GM19239 (cell line): ENCODE measurements at regions not wholly inside any gene's neighbourhood (a gene's known extent, or its start where the extent isn't known, plus 50 kb on each side); places are given as distances from the start of the nearest gene placed in this dataset.
"Not testable (repeated sequence)": the region's sequence is repeated elsewhere in the genome, so short reads cannot be mapped to it uniquely, and the experiment has no call there.

Experiments used
- DNase-seq: peaks from one replicate; pipeline ENCODE4 v3.0.0; 2011; ENCODE audit warnings: low spot score; ENCODE audit not compliant: insufficient read length
- FAIRE-seq: peaks from 2 replicates; lab custom pipeline; 2011; peaks lifted over from hg19 to GRCh38; lab: Jason Lieb, UNC

DNA sequence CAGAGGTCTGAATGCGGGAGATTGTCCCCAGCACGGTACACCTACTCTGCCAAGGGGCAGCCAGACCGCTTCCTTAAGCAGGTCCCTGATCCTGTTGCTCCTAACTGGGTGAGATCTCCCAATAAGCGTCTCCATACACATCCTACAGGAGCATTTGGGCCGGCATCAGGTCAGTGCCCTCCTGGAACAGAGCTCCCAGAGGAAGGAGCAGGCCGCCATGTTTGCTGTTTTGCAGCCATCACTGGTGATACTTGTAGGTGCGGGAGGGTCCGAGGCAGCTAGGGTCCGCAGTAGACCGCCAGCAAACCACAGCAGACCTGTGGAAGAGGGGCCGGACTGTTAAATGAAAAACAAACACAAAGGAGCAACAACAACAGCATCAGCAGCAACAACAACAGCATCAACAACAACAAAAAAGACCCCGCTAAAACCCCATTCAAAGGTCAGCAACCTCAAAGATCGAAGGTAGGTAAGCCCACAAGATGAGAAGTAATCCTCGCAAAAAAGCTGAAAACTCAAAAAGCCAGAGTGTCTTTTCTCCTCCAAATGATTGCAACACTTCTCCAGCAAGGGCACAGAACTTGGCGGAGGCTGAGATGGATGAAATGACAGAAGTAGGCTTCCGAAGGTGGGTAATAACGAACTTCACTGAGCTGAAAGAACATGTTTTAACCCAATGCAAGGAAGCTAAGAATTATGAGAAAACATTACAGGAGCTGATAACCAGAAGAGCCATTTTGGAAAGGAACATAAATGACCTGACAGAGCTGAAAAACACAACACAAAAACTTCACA lies 79.0 kb upstream of the CDH7 start:
- FAIRE-seq (no peak), DNase-seq (no peak)

DNA sequence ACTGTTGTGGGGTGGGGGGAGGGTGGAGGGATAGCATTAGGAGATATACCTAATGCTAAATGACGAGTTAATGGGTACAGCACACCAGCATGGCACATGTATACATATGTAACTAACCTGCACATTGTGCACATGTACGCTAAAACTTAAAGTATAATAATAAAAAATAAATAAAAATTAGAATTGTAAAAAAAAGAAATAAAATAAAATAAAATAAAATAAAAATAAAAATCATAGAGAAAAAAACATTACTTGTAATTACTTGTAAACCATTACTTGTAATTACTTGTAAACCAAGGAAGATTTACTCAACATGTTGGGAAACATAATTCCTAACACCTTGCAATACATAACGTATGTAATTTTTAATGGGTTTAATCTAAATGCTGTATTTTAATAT lies 80.7 kb upstream of the CDH7 start:
- DNase-seq, FAIRE-seq: not testable (repeated sequence)

DNA sequence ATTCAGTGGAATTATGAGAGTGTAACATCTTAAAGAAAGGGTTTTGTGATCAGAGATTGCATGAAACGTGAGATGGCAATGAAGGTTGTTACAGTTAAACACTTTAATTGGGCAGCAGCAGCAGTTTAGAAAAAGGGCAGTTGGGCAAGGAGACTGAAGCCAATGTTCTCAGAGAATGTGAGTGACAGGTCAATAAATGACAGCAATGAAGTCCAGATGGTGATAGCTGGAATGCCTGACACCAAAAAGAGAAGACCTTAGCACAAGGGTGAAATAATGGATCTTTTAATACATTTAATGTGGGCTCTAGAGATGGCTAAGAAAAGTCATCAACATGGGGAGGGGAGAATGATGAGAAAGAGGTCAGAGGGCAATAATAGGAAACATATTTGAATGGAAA lies 89.4 kb upstream of the CDH7 start:
- DNase-seq (no peak), FAIRE-seq (no peak)

DNA sequence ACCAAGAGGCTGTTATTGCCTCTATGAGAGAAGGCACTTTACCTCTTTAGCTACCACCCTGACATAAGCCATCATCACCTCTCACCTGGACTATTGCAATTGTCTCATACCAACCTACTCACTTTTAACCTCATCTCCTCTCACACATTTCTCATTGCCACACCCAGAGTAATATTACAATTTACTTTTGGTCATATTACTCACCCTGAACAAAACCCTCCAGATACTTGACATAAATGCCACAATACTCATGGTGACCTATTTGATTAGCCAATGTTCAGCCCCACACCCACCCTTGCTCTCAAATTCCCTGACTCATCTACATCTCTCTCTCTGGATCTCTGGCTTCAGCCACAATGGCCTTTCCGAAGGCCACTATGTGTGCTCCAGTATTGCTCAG lies 90.9 kb upstream of the CDH7 start:
- FAIRE-seq (no peak), DNase-seq (no peak)

DNA sequence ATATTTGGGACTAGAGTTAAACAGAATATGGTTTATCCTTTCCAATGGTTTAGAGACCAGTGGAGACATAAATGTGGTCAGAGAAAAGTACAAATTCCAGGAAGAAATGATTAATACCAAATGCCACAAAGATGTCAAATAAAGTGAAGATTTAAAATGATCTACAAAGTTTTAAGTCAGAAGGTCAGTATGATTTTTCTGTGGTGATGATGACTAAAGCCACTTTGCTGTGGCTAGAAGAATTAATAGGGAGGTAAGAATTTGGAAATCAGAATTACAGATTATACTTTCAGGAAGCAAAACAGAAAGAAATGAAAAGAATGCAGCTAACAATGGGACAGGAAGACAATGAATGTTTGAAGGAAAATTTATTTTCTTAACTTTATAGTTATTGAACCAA lies 91.5 kb upstream of the CDH7 start:
- no peak for DNase-seq
- no peak for FAIRE-seq

DNA sequence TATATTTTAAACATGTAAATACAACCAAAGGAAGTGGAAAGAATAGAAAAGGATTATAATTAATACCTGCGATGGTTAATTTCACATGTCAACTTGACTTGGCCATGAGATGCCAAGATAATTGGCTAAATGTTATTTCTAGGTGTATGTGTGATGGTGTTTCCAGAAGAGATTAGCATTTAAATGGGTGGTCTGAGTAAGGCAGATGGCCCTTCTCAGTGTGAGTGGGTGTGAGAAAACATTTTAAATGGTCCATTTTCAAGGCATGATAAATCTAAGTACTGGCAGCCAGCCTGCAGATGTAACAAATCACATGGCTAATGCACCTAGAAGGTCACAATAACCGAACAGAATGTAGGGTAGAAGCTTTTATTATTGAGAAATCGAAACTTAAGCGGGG lies 99.6 kb upstream of the CDH7 start:
- DNase-seq: no peak
- FAIRE-seq: no peak

DNA sequence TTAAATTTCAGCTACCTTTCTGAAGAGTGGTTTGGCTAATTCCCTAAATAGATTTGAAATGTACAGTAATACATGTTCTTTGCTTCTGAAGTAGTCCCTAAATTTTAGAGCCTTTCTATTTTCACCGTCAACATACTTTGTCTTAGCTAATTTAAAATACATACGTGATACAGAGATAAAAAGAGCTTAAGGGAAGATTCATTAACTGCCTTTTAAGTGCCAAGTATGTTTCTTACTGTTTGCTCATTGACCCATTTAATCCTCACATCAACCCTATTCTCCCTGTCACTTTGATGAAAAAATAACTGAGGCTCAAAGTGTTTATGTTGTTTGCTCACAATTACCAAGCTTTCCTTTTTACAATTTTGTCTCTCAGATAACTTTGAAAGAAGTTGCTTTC lies 118.6 kb upstream of the CDH7 start:
- DNase-seq (no peak), FAIRE-seq (no peak)

DNA sequence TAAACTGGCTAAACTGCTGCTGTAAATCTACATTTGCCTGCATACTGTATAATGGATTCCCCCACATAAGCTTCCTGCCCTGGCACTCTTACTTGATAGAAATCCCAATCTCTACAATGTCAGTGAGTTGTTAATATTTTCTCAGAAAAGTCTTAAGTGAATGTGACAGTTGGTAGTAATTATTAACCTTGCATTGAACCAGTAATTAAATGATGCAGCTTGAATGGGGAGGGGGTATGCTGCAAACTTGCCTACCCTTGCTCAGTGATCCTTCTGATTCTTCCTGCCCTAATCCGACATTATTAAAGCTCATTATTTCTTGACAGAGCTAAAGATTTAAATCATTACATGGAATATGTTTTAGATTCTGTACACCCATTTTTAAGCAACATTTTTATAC lies 119.0 kb upstream of the CDH7 start:
- FAIRE-seq (no peak), DNase-seq (no peak)

DNA sequence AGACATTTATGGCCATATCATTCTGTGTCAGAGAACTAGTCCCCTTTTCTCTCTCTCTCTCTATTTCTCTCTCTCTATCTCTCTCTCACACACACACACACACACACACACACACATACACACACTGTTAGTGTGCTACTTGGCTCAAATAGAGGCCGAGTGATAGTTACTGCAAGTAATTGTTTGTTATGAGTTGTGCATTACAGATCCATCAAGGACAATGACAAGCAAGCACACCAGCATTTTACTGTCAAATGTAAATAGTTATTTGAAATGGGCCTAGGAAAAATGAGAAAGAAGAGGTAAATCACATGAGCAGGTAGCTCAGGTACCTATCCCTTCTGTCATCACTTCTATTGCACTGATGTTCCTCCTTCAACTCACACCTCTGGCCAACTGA lies 122.4 kb upstream of the CDH7 start:
- DNase-seq (no peak), FAIRE-seq (no peak)

DNA sequence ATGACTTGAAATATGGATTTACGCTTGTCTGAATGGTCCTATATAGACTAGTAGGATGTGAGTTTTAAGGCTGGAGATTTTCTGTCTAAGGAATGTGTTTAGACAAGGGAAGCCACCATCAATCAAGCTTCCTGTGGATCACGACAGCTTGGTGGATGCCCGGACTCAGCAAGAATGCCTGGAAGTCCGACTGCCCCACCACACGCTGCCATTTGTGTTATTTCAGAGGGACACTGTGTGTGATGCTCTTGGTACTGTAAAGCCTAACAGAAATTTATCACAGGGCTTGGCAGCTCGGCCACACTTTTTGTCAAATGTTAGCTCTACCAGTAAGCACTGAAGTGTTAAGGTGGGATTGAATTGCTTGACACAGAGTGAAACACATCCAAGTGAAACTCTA lies 127.1 kb upstream of the CDH7 start:
- no peak for FAIRE-seq

DNA sequence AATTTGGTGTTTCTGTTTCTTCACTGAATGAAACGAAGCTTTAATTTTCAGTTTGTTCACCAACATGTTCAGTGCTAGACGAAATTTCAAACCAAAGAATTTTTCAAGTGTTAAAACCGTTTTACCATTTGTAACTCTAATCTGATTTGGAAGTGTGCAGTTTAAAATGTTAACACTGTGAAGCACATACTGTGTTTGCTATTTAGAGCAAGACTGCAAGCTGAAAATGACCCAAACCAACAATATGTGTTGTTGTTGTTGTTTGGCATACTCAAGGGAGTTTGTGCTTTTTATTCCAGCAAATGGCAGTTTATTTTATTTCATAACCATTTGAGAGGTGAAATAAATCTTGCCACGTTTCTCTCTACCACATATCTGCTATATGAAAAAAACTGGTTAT lies 128.4 kb upstream of the CDH7 start:
- FAIRE-seq (no peak), DNase-seq (no peak)

More for the DNA sequence above, 127.1 kb upstream of the CDH7 start:
- DNase-seq: no peak

DNA sequence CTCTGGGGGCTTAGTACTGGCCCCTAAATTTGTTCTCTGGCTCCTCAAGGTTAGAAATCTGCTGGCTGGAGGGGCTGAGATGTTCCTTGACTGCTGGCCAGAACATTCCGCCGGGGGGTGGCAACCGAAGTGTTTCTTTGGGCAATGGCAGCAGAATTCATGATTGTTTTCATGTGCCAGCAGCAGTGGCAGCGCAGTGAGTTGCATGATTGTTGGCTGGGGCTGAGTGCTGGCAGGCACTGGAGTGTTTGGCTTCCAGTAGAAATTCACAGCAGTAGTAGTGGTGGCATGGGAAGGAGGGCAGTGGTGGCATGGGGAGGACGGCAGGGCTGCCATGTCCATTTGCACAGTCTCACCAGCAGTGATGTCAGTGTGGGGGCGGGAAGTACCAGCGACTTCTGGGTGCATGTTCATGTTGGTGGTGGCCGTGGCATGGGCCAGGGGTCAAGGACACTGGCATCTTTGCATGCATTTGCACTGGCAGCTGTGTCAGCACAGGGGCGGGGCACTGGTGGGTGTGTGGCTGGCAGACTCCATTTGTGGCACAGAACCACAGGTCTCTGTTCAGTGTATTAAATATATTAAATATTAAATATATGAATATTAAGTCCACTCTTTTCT lies 130.6 kb upstream of the CDH7 start:
- FAIRE-seq: no peak
- no peak for DNase-seq

DNA sequence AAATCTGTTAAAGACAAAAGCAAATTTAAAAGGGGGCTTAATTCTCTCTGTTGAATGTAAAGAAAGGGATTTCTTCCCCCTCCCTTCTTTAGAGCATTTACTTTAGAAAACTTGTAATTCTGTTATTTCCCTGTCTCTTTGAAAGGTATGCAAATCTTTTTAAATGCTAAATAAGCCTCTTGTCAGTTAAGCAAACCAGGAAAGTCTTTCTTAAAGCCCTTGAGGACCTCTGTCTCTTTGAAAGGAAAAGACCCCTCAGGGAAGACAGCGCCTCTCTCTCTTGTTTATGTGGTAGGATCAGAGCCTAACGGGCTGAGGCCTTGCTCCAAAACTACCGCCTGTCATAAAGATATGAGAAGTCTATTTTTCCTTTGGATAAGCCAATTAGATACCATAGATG lies 139.9 kb upstream of the CDH7 start:
- FAIRE-seq (no peak), DNase-seq (no peak)

DNA sequence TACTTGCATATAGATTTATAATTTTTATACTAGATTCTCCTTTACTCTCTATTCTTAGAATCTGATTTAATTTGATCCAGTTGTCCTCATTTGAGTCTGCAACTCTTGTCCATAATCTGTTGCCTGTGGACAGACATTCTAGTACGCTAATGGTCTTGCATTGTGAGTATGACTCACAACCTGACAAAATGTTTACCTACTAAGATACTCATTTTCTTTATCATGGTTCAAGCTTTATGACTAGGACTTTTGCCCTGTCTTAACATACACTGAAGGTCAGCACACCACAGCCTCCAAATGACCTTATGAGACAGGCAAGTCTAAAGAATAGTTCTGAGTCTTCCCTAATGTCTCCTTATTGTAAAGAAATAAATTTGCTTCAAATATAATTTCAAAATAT lies 142.3 kb upstream of the CDH7 start:
- DNase-seq: no peak
- no peak for FAIRE-seq

DNA sequence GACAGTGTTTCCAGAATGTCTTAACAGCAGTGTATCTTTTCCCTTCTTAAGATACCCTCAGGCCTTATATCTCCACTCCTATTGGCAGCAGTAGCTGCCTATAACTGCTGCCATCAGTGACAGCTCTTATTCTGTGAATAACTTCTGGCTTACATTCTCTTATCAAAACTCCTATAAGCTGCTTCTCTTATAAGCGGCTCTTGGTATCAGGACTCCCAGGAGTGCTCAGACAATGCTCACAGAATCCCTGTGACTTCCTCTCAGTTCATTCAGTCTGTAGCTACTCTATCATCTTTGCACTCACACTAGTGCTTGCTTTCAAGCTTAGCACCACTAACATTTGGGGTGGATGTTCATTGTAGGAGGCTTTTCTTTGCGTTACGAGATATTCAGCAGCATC lies 143.7 kb upstream of the CDH7 start:
- no peak for DNase-seq

DNA sequence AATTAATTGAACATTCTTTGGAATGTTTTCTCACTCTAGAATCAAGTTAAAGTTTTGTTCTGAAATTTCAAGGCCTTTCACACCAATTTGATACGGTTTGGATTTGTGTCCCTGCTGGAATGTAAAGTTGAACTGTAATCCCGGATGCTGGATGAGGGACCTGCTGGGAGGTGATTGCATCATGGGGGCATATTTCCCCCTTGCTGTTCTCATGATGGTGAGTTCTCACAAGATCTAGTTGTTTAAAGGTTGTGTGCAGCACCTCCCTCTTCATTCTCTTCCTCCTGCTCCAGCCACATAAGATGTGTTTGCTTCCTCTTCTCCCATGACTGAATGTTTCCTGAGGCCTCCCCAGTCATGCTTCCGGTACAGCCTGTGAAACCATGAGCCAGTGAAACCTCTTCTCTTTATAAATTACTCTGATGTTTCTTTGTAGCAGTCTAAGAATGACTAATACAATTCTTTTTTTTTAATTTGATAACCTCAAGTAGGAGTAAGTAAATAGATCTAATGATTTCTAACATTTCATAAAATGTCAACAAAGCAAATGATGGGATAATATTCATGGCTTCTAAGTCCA lies 144.2 kb upstream of the CDH7 start:
- DNase-seq (no peak), FAIRE-seq (no peak)

More for the DNA sequence above, 143.7 kb upstream of the CDH7 start:
- no peak for FAIRE-seq

DNA sequence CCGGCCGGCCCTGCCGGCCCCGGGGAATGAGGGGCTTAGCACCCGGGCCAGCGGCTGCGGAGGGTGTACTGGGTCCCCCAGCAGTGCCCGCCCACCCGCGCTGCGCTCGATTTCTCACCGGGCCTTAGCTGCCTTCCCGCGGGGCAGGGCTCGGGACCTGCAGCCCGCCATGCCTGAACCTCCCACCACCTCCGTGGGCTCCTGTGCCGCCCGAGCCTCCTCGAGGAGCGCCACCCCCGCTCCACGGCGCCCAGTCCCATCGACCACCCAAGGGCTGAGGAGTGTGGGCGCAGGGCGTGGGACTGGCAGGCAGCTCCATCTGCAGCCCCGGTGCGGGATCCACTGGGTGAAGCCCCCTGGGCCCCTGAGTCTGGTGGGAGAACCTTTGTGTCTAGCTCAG lies 145.5 kb upstream of the CDH7 start:
- FAIRE-seq, DNase-seq: not testable (repeated sequence)

DNA sequence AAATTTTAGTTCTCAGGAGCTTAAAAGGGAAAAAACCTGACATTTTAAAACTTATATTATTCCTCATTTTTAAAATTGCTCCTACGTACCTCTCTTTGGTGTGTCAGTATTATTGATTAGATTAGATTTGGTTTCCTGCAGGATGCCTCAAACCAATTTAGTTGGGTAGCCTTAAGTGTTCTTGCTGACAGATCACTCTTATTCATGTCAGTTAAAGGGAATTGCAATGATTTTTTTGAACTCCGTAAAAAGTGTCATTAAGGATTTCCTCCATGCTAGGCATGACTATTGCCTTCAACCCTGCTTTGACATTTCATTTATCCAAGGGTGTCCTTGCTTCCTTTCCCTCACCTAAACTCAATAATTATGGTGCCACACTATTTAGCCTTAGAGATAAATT lies 149.0 kb upstream of the CDH7 start:
- DNase-seq (no peak), FAIRE-seq (no peak)

DNA sequence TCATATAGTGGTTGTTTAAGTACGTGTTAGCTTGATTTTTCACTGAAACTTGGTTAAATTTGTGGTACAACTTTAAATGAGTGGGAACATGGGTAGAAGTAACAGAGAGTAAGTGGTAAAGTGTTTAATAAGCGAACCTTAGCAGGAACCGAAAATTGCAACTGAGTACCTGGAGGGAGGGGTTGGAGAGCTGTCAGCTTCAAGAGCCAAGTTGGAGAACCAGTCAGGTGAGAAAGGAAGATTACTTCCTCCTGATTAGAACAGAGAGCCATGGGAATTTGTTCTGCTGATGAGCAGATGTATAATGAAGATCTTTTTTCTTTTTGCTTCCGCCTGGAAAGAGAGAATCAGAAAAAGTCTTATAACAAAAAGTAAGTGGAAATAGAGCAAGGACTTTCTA lies 158.4 kb upstream of the CDH7 start:
- no peak for FAIRE-seq
- DNase-seq: no peak

DNA sequence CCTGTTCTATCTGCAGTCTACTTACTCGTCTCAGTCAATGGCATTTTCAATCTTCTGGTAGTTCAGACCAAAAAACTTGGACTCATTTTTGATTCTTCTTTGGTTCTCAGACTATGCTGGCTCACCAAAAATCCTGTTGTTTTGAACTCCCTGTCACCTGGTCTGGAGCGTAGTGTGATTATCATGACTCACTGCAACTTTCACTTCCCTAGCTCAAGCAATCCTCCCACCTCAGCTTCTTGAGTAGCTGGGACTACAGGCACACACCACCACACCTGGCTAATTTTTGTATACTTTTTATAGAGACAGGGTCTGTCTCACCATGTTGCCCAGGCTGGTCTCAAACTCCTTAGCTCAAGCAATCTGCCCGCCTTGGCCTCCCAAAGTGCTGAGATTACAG lies 163.3 kb upstream of the CDH7 start:
- FAIRE-seq (no peak), DNase-seq (no peak)

DNA sequence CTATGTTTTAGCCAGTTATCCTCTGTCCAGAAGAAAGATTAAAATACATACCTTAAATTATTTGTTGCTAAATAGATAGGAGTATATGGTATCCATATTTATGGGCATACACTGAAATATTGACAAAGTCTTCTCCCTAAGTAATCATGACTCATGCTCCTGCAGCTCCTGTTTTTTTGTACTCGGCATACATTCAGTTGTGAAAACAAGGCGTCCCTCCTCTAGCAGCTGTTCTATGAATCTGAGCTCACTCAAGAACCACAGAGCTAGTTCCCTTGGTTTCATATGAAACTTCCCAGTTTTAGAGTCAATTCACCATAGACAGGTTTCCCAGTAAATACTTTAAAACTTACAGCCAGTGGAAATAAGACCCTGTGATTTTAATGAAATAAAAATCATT lies 168.7 kb upstream of the CDH7 start:
- FAIRE-seq: peak; percentile 68
- not testable (repeated sequence) for DNase-seq

DNA sequence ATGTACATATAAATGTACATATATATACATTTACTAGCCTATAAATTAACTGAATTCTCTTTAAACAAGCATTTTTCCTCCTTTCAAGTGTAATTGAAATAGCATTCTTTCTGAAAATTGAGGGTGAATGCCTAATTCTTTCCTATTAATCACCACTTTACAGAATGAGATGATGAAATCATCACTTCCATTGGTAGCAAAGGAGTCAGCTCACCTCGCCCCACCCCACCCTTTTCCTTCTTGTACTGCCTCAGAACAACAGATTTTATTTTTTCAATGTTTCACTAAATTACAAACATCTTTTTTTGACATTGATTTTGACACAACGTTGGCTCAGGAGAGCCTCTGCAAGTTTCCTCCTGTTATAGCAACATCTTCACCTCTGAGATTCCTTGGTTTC lies 181.9 kb upstream of the CDH7 start:
- FAIRE-seq: no peak
- no peak for DNase-seq
